ENCODE measurements at regions not wholly inside any gene's neighbourhood (a gene's known extent, or its start where the extent isn't known, plus 50 kb on each side); places are given as distances from the start of the nearest gene placed in this dataset.
"Not testable (repeated sequence)": the region's sequence is repeated elsewhere in the genome, so short reads cannot be mapped to it uniquely, and the experiment has no call there.

DNA sequence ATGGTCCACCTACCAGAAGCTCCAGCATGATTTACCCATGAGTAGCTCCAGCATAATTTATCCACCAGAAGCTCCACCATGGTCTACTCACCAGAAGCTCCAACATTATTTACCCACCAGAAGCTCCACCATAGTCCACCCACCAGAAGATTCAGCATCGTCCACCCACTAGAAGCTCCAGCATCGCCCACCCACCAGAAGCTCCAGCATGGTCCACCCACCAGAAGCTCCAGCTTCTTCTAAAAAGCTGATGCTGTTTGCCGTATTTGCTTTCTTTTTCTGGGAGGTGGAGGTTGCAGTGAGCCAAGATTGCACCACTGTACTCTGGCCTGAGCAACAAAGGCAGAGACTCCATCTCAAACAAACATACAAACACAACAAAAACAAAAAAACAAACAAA lies 136.2 kb upstream of the TPTE start:
- H4K91ac ChIP-seq (ENCODE audit: low read length); H3K4me3 ChIP-seq (ENCODE audit: insufficient read depth in 1 of 2, low read depth in 1 of 2, low read length in 2 of 2); H2BK15ac ChIP-seq (ENCODE audit: low read depth, poor library complexity, severe bottlenecking); H3K27me3 ChIP-seq (ENCODE audit: control insufficient read depth in 1 of 2, insufficient read depth in 1 of 2, low read length in 2 of 2); H3K4me1 ChIP-seq (ENCODE audit: control insufficient read depth, insufficient read depth, low read depth, low read length); H2AFZ ChIP-seq (ENCODE audit: low read depth, low read length); H3K9ac ChIP-seq (ENCODE audit: low read length); H2BK12ac ChIP-seq (ENCODE audit: low read length in 2 of 2); H3K79me1 ChIP-seq (replicated peaks; ENCODE audit: low read length, poor library complexity, severe bottlenecking); H2BK120ac ChIP-seq (ENCODE audit: low read depth, low read length); H3K4ac ChIP-seq (ENCODE audit: low read depth in 1 of 2, low read length in 2 of 2); H2AK5ac ChIP-seq (ENCODE audit: low read length, severe bottlenecking); H3K18ac ChIP-seq (ENCODE audit: low read depth in 1 of 2, low read length in 2 of 2); H4K8ac ChIP-seq (ENCODE audit: low read length); H3K27ac ChIP-seq (ENCODE audit: low read length, poor library complexity, severe bottlenecking); H3K14ac ChIP-seq (ENCODE audit: low read length in 2 of 2); DNase-seq; H2BK5ac ChIP-seq (ENCODE audit: low read depth, low read length, poor library complexity, severe bottlenecking); H3K4me2 ChIP-seq (ENCODE audit: low read length, poor library complexity, severe bottlenecking); H3K36me3 ChIP-seq (ENCODE audit: control insufficient read depth in 1 of 2, insufficient read depth in 2 of 2, low read depth in 1 of 2, low read length in 2 of 2); H3K23ac ChIP-seq (ENCODE audit: low read length in 2 of 2): not testable (repeated sequence)
- peaks cover 10% of the 10 kb centered on the region for H3K9me3 ChIP-seq (ENCODE audit: control insufficient read depth, low read length)
- 63% methylated on average over 3 of the region's 3 CpGs for WGBS

DNA sequence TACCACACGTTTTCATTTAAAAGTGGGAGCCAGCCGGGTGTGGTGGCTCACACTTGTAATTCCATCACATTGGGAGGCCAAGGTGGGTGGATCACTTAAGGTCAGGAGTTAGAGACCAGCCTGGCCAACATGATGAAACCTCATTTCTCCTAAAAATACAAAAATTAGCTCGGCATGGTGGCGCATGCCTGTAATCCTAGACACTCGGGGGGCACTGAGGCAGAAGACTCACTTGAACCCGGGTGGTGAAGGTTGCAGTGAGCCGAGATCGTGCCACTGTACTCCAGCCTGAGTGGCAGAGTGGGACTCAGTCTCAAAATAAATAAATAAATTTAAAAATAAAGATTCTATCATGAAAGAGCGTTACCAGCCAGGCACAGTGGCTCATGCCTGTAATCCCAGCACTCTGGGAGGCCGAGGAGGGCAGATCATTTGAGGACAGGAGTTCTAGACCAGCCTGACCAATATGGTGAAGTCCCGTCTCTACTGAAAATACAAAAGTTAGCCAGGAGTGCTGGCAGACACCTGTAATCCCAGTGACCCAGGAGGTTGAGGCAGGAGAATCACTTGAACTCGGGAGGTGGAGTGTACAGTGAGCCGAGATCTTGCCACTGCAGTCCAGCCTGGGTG lies 135.4 kb upstream of the TPTE start:
- H2BK120ac ChIP-seq (ENCODE audit: low read depth, low read length); H3K9ac ChIP-seq (ENCODE audit: low read length): not testable (repeated sequence)
- 64% methylated on average over 13 of the region's 13 CpGs for WGBS

DNA sequence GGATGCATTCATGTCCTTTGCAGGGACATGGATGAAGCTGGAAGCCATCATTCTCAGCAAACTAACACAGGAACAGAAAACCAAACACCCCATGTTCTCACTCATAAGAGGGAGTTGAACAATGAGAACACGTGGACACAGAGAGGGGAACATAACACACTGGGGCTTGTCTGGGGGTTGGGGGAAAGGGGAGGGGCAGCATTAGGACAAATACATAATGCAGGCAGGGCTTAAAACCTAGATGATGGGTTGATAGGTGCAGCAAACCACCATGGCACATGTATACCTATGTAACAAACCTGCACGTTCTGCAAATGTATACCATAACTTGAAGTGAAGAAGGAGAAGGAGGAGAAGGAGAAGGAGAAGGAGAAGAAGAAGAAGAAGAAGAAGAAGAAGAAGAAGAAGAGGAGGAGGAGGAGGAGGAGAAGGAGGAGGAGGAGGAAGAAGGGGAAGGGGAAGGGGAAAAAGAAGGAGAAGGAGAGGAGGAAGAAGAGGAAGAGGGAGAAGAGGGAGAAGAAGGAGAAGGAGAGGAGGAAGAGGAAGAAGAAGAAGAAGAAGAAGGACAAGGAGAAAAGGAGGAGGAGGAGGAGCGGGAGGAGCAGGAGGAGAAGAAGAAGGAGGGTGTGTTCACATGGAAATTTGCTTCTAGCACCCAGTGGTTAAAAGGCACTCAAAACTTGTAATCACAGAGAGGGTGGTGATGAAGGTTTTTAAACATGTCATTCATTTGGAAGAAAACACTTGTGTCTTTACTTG lies 133.5 kb upstream of the TPTE start:
- H3K4me3 ChIP-seq (ENCODE audit: insufficient read depth in 1 of 2, low read depth in 1 of 2, low read length in 2 of 2); H3K9ac ChIP-seq (ENCODE audit: low read length); H3K4ac ChIP-seq (ENCODE audit: low read depth in 1 of 2, low read length in 2 of 2); H3K4me2 ChIP-seq (ENCODE audit: low read length, poor library complexity, severe bottlenecking); H3K79me1 ChIP-seq (replicated peaks; ENCODE audit: low read length, poor library complexity, severe bottlenecking); H3K36me3 ChIP-seq (ENCODE audit: control insufficient read depth in 1 of 2, insufficient read depth in 2 of 2, low read depth in 1 of 2, low read length in 2 of 2); H3K27me3 ChIP-seq (ENCODE audit: control insufficient read depth in 1 of 2, insufficient read depth in 1 of 2, low read length in 2 of 2); H2AFZ ChIP-seq (ENCODE audit: low read depth, low read length); H3K9me3 ChIP-seq (ENCODE audit: control insufficient read depth, low read length); H2BK15ac ChIP-seq (ENCODE audit: low read depth, poor library complexity, severe bottlenecking); H2AK5ac ChIP-seq (ENCODE audit: low read length, severe bottlenecking); H4K91ac ChIP-seq (ENCODE audit: low read length); H2BK5ac ChIP-seq (ENCODE audit: low read depth, low read length, poor library complexity, severe bottlenecking); DNase-seq; H3K23ac ChIP-seq (ENCODE audit: low read length in 2 of 2); H4K8ac ChIP-seq (ENCODE audit: low read length); H2BK12ac ChIP-seq (ENCODE audit: low read length in 2 of 2); H3K14ac ChIP-seq (ENCODE audit: low read length in 2 of 2); H3K18ac ChIP-seq (ENCODE audit: low read depth in 1 of 2, low read length in 2 of 2); H3K27ac ChIP-seq (ENCODE audit: low read length, poor library complexity, severe bottlenecking); H2BK120ac ChIP-seq (ENCODE audit: low read depth, low read length); H3K4me1 ChIP-seq (ENCODE audit: control insufficient read depth, insufficient read depth, low read depth, low read length): not testable (repeated sequence)
- 68% methylated on average over 3 of the region's 3 CpGs for WGBS

More for the DNA sequence above, 135.4 kb upstream of the TPTE start:
- not testable (repeated sequence) for H2AK5ac ChIP-seq (ENCODE audit: low read length, severe bottlenecking); H3K27ac ChIP-seq (ENCODE audit: low read length, poor library complexity, severe bottlenecking); H3K79me1 ChIP-seq (replicated peaks; ENCODE audit: low read length, poor library complexity, severe bottlenecking); H3K4me3 ChIP-seq (ENCODE audit: insufficient read depth in 1 of 2, low read depth in 1 of 2, low read length in 2 of 2); H3K4me2 ChIP-seq (ENCODE audit: low read length, poor library complexity, severe bottlenecking); H4K8ac ChIP-seq (ENCODE audit: low read length); H3K4me1 ChIP-seq (ENCODE audit: control insufficient read depth, insufficient read depth, low read depth, low read length); H2BK15ac ChIP-seq (ENCODE audit: low read depth, poor library complexity, severe bottlenecking); H3K27me3 ChIP-seq (ENCODE audit: control insufficient read depth in 1 of 2, insufficient read depth in 1 of 2, low read length in 2 of 2); H2AFZ ChIP-seq (ENCODE audit: low read depth, low read length); H3K14ac ChIP-seq (ENCODE audit: low read length in 2 of 2); H3K4ac ChIP-seq (ENCODE audit: low read depth in 1 of 2, low read length in 2 of 2); H4K91ac ChIP-seq (ENCODE audit: low read length); DNase-seq; H3K36me3 ChIP-seq (ENCODE audit: control insufficient read depth in 1 of 2, insufficient read depth in 2 of 2, low read depth in 1 of 2, low read length in 2 of 2); H2BK5ac ChIP-seq (ENCODE audit: low read depth, low read length, poor library complexity, severe bottlenecking); H2BK12ac ChIP-seq (ENCODE audit: low read length in 2 of 2); H3K18ac ChIP-seq (ENCODE audit: low read depth in 1 of 2, low read length in 2 of 2); H3K23ac ChIP-seq (ENCODE audit: low read length in 2 of 2)
- H3K9me3 ChIP-seq (ENCODE audit: control insufficient read depth, low read length), result peaks cover 10% of the 10 kb centered on the region

DNA sequence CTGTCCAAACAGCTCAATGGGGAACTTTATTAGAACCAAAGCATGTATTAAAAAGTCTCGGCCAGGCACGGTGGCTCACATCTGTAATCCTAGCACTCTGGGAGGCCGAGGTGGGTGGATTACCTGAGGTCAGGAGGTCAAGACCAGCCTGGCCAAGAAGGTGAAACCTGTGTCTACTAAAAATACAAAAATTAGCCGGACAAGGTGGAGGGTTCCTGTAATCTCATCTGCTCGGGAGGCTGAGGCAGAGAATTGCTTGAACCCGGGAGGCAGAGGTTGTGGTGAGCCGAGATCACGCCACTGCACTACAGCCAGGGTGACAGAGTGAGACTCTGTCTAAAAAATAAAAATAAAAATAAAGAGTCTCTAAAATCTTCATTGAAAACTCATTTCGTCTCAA lies 132.8 kb upstream of the TPTE start:
- H3K9me3 ChIP-seq (ENCODE audit: control insufficient read depth, low read length); H3K36me3 ChIP-seq (ENCODE audit: control insufficient read depth in 1 of 2, insufficient read depth in 2 of 2, low read depth in 1 of 2, low read length in 2 of 2): not testable (repeated sequence)
- WGBS, result 71% methylated on average over 9 of the region's 9 CpGs

More for the DNA sequence above, 132.8 kb upstream of the TPTE start:
- H3K27ac ChIP-seq (ENCODE audit: low read length, poor library complexity, severe bottlenecking); H3K23ac ChIP-seq (ENCODE audit: low read length in 2 of 2); H3K4me2 ChIP-seq (ENCODE audit: low read length, poor library complexity, severe bottlenecking); H3K14ac ChIP-seq (ENCODE audit: low read length in 2 of 2); DNase-seq; H2BK120ac ChIP-seq (ENCODE audit: low read depth, low read length); H4K91ac ChIP-seq (ENCODE audit: low read length); H2AK5ac ChIP-seq (ENCODE audit: low read length, severe bottlenecking); H3K4ac ChIP-seq (ENCODE audit: low read depth in 1 of 2, low read length in 2 of 2); H3K9ac ChIP-seq (ENCODE audit: low read length); H2AFZ ChIP-seq (ENCODE audit: low read depth, low read length); H2BK5ac ChIP-seq (ENCODE audit: low read depth, low read length, poor library complexity, severe bottlenecking); H3K27me3 ChIP-seq (ENCODE audit: control insufficient read depth in 1 of 2, insufficient read depth in 1 of 2, low read length in 2 of 2); H4K8ac ChIP-seq (ENCODE audit: low read length); H3K4me3 ChIP-seq (ENCODE audit: insufficient read depth in 1 of 2, low read depth in 1 of 2, low read length in 2 of 2); H3K18ac ChIP-seq (ENCODE audit: low read depth in 1 of 2, low read length in 2 of 2); H2BK12ac ChIP-seq (ENCODE audit: low read length in 2 of 2); H3K4me1 ChIP-seq (ENCODE audit: control insufficient read depth, insufficient read depth, low read depth, low read length); H2BK15ac ChIP-seq (ENCODE audit: low read depth, poor library complexity, severe bottlenecking); H3K79me1 ChIP-seq (replicated peaks; ENCODE audit: low read length, poor library complexity, severe bottlenecking): not testable (repeated sequence)

Data from mesenchymal stem cell (in vitro differentiated cells and primary cell).